SU-DHL-6 (cell line): ENCODE measurements at regions not wholly inside any gene's neighbourhood (a gene's known extent, or its start where the extent isn't known, plus 50 kb on each side); places are given as distances from the start of the nearest gene placed in this dataset.

Experiments used
- H2AFZ ChIP-seq: fragments of 200-600 bp; sonication (generic); 2 replicates; pipeline ENCODE4 v1.6.1; 2014; ENCODE audit warnings: low read depth, mild to moderate bottlenecking, moderate library complexity, mixed read lengths, antibody characterized with exemption, low read length; ENCODE audit not compliant: severe bottlenecking
- H3F3A ChIP-seq: fragments of 200-600 bp; shearing (Covaris generic); 2 replicates; pipeline ENCODE4 v1.6.0; 2016; ENCODE audit warnings: antibody characterized with exemption, mild to moderate bottlenecking; ENCODE audit not compliant: insufficient read depth
- H3K27ac ChIP-seq: fragments of 200-600 bp; sonication (generic); 2 replicates; pipeline ENCODE4 v1.5.1; 2016; ENCODE audit warnings: low read depth, mild to moderate bottlenecking, low read length, moderate library complexity, mixed read lengths
- H3K27me3 ChIP-seq: fragments of 200-600 bp; sonication (generic), shearing (Covaris generic); 2 replicates; pipeline ENCODE4 v1.6.0; 2014; ENCODE audit warnings: mild to moderate bottlenecking, low read length
- H3K36me3 ChIP-seq: fragments of 200-600 bp; sonication (generic); 2 replicates; pipeline ENCODE4 v1.6.1; 2014; ENCODE audit warnings: mild to moderate bottlenecking, low read length, mixed read lengths
- H3K4me2 ChIP-seq: fragments of 300-600, 200-600 bp; shearing (Covaris generic), sonication (generic); 2 replicates; pipeline ENCODE4 v1.6.0; 2014; ENCODE audit warnings: low read length, low read depth, mild to moderate bottlenecking; ENCODE audit not compliant: poor library complexity, severe bottlenecking
- H3K4me3 ChIP-seq: fragments of 200-600 bp; sonication (generic); 2 replicates; pipeline ENCODE4 v1.5.1; 2014; ENCODE audit warnings: antibody characterized with exemption, low read length, mild to moderate bottlenecking, mixed read lengths; ENCODE audit not compliant: insufficient read depth, poor library complexity, severe bottlenecking
- H3K79me2 ChIP-seq: fragments of 200-600 bp; sonication (generic); 2 replicates; pipeline ENCODE4 v1.6.1; 2014; ENCODE audit warnings: mild to moderate bottlenecking, low read length, moderate library complexity; ENCODE audit not compliant: insufficient read depth
- H3K9ac ChIP-seq: fragments of 200-600 bp; sonication (generic); 2 replicates; pipeline ENCODE4 v1.7.0; 2014; ENCODE audit warnings: mild to moderate bottlenecking, low read length
- H3K9me2 ChIP-seq: fragments of 200-600 bp; sonication (generic); replicated peaks from 2 replicates; pipeline ENCODE4 v1.6.1; 2014; ENCODE audit warnings: low read length; ENCODE audit not compliant: insufficient read depth
- H3K9me3 ChIP-seq: fragments of 200-600 bp; sonication (generic); 2 replicates; pipeline ENCODE4 v1.6.1; 2014; ENCODE audit warnings: low read length, mixed read lengths; ENCODE audit not compliant: insufficient read depth
- H4K20me1 ChIP-seq: fragments of 200-600 bp; sonication (generic); 2 replicates; pipeline ENCODE4 v1.6.1; 2014; ENCODE audit warnings: low read depth, mild to moderate bottlenecking, antibody characterized with exemption, low read length, moderate library complexity, mixed read lengths
- EZH2phosphoT487 ChIP-seq: fragments of 200-600 bp; sonication (generic), shearing (Covaris generic); conservative IDR thresholded peaks from 2 replicates; pipeline ENCODE4 v1.6.1; 2018; ENCODE audit warnings: mild to moderate bottlenecking, antibody characterized with exemption, low read length, moderate library complexity, mixed read lengths
- TF ChIP-seq, protein P1 (sequence below): fragments of 200-600 bp; sonication (generic); IDR thresholded peaks from one replicate; pipeline ENCODE4 v1.5.1; 2017; ENCODE audit warnings: antibody characterized with exemption, mild to moderate bottlenecking, low read length, moderate library complexity; ENCODE audit not compliant: insufficient read depth, poor library complexity, severe bottlenecking

DNA sequence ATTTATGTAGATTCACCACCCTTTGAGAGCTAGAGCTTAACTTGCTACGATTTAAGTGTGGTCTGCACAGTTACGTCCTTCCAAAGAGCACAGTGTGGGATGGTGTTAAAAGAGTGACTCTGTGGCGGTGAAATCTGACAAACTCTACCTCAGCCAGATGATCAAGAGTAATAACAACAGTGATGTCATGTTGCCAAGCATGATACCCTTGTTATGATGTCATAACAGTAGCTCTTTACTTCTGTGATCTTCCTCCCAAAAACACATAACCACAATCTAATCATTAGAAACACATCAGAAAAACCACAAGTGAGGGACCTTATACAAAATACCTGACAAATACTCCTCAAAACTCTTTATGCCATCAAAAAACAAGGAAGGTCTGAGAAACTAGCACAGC, 649.3 kb downstream of the POM121L12 start:
- Histone ChIP-seq H3K27ac (no peak overlapping the region), H3K4me3 (no peak overlapping the region), H3K9ac (no peak overlapping the region), H3K36me3 (no peaks in the 10 kb centered on the region), H3K79me2 (no peaks in the 10 kb centered on the region), H3K4me2 (no peak overlapping the region), H3F3A (no peaks in the 10 kb centered on the region), H3K9me2 (no peaks in the 10 kb centered on the region), H2AFZ (no peak overlapping the region), H3K27me3 (no peaks in the 10 kb centered on the region), H4K20me1 (no peaks in the 10 kb centered on the region), H3K9me3 (peaks cover 5% of the 10 kb centered on the region; the same call in 1 of the 2 replicates)
- no peak for TF ChIP-seq EZH2phosphoT487
- TF ChIP-seq, protein P1, sequence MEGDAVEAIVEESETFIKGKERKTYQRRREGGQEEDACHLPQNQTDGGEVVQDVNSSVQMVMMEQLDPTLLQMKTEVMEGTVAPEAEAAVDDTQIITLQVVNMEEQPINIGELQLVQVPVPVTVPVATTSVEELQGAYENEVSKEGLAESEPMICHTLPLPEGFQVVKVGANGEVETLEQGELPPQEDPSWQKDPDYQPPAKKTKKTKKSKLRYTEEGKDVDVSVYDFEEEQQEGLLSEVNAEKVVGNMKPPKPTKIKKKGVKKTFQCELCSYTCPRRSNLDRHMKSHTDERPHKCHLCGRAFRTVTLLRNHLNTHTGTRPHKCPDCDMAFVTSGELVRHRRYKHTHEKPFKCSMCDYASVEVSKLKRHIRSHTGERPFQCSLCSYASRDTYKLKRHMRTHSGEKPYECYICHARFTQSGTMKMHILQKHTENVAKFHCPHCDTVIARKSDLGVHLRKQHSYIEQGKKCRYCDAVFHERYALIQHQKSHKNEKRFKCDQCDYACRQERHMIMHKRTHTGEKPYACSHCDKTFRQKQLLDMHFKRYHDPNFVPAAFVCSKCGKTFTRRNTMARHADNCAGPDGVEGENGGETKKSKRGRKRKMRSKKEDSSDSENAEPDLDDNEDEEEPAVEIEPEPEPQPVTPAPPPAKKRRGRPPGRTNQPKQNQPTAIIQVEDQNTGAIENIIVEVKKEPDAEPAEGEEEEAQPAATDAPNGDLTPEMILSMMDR, result no peak

GRCh38 chr7:53690411-53690810, 655.0 kb downstream of the POM121L12 start:
- Histone ChIP-seq H3K27me3 (no peaks in the 10 kb centered on the region), H4K20me1 (peaks cover 3% of the 10 kb centered on the region; the same call in 1 of the 2 replicates), H3K9ac (no peak overlapping the region), H3K27ac (no peak overlapping the region), H3K79me2 (no peaks in the 10 kb centered on the region), H3K9me2 (no peaks in the 10 kb centered on the region; the same call in 1 of the 2 replicates), H2AFZ (no peak overlapping the region), H3F3A (no peaks in the 10 kb centered on the region), H3K9me3 (no peaks in the 10 kb centered on the region; the same call in 1 of the 2 replicates), H3K4me2 (no peak overlapping the region), H3K4me3 (no peak overlapping the region), H3K36me3 (no peaks in the 10 kb centered on the region)
- TF ChIP-seq, protein P1, result no peak
- no peak for TF ChIP-seq EZH2phosphoT487

GRCh38 chr7:53697913-53698312, 662.5 kb downstream of the POM121L12 start:
- Histone ChIP-seq H3F3A (no peaks in the 10 kb centered on the region), H3K4me3 (no peak overlapping the region), H2AFZ (no peak overlapping the region), H3K27ac (no peak overlapping the region), H3K9me2 (no peaks in the 10 kb centered on the region; the same call in 1 of the 2 replicates), H3K9ac (no peak overlapping the region), H3K4me2 (no peak overlapping the region), H3K27me3 (no peaks in the 10 kb centered on the region), H3K9me3 (no peaks in the 10 kb centered on the region; the same call in 1 of the 2 replicates), H3K36me3 (no peaks in the 10 kb centered on the region), H4K20me1 (peaks cover 3% of the 10 kb centered on the region; the same call in 1 of the 2 replicates), H3K79me2 (no peaks in the 10 kb centered on the region)
- TF ChIP-seq, protein P1, result no peak
- TF ChIP-seq EZH2phosphoT487, result no peak
